SK-N-SH treated with all-trans-retinoic acid at 6 μM for 48 hours (cell line): ENCODE measurements at regions not wholly inside any gene's neighbourhood (a gene's known extent, or its start where the extent isn't known, plus 50 kb on each side); places are given as distances from the start of the nearest gene placed in this dataset.

Experiments used
- ATAC-seq: fragments of 200-7000 bp; cut with Tn5 transposase; 3 replicates; pipeline ENCODE4 v1.9.1; 2020; ENCODE audit warnings: mild to moderate bottlenecking, moderate library complexity
- ARNTL ChIP-seq: fragments of 450-650 bp; formaldehyde crosslinking; IDR thresholded peaks from 2 replicates; pipeline ENCODE4 v1.5.0; 2020; ENCODE audit warnings: low read depth, mild to moderate bottlenecking, moderate library complexity, borderline replicate concordance
- BACH2 ChIP-seq: fragments of 250-450 bp; sonication (Bioruptor Pico); IDR thresholded peaks from 2 replicates; pipeline ENCODE4 v1.9.0; 2021; ENCODE audit warnings: mild to moderate bottlenecking, borderline replicate concordance
- CSDC2 ChIP-seq: fragments of 250-450 bp; sonication (Bioruptor Pico); IDR thresholded peaks from 2 replicates; pipeline ENCODE4 v1.5.0; 2020; ENCODE audit warnings: mild to moderate bottlenecking, moderate library complexity
- ESRRG ChIP-seq: fragments of 250-450 bp; sonication (Bioruptor Pico); IDR thresholded peaks from 2 replicates; pipeline ENCODE4 v1.6.1; 2021; ENCODE audit warnings: mild to moderate bottlenecking
- ISL1 ChIP-seq: fragments of 250-450 bp; sonication (Bioruptor Pico); IDR thresholded peaks from 2 replicates; pipeline ENCODE4 v2.1.2; 2022; ENCODE audit warnings: mild to moderate bottlenecking, moderate library complexity
- OSR1 ChIP-seq: fragments of 250-450 bp; sonication (Bioruptor Pico); IDR thresholded peaks from 2 replicates; pipeline ENCODE4 v1.8.0; 2022; ENCODE audit warnings: moderate library complexity, mild to moderate bottlenecking, inconsistent platforms
- RARB ChIP-seq: fragments of 250-450 bp; sonication (Bioruptor Pico); IDR thresholded peaks from 2 replicates; pipeline ENCODE4 v1.8.0; 2021; ENCODE audit warnings: mild to moderate bottlenecking, moderate library complexity
- SNAI2 ChIP-seq: fragments of 250-450 bp; sonication (Bioruptor Pico); IDR thresholded peaks from 2 replicates; pipeline ENCODE4 v1.5.0; 2020; ENCODE audit warnings: mild to moderate bottlenecking, moderate library complexity
- TCF4 ChIP-seq: fragments of 250-450 bp; sonication (Bioruptor Pico); IDR thresholded peaks from 2 replicates; pipeline ENCODE4 v1.8.0; 2021; ENCODE audit warnings: mild to moderate bottlenecking, moderate library complexity, borderline replicate concordance
- TOX ChIP-seq: fragments of 250-450 bp; sonication (Bioruptor Pico); IDR thresholded peaks from 2 replicates; pipeline ENCODE4 v1.8.0; 2021; ENCODE audit warnings: mild to moderate bottlenecking, moderate library complexity, borderline replicate concordance
- ZC3H10 ChIP-seq: fragments of 250-450 bp; sonication (Bioruptor Pico); IDR thresholded peaks from 2 replicates; pipeline ENCODE4 v1.5.1; 2021; ENCODE audit warnings: mild to moderate bottlenecking, moderate library complexity
- ZFP30 ChIP-seq: fragments of 450-650 bp; formaldehyde crosslinking; IDR thresholded peaks from 2 replicates; pipeline ENCODE4 v1.5.0; 2022; ENCODE audit warnings: mild to moderate bottlenecking, moderate library complexity
- ZNF70 ChIP-seq: fragments of 450-650 bp; formaldehyde crosslinking; IDR thresholded peaks from 2 replicates; pipeline ENCODE4 v1.5.0; 2020; ENCODE audit warnings: mild to moderate bottlenecking, moderate library complexity
- ZNF8 ChIP-seq: fragments of 450-650 bp; formaldehyde crosslinking; IDR thresholded peaks from 2 replicates; pipeline ENCODE4 v1.5.0; 2020; ENCODE audit warnings: mild to moderate bottlenecking, moderate library complexity
- TF ChIP-seq, protein P1 (sequence below): fragments of 250-450 bp; sonication (Bioruptor Pico); IDR thresholded peaks from 2 replicates; pipeline ENCODE4 v1.5.1; 2020; ENCODE audit warnings: low read depth, mild to moderate bottlenecking, moderate library complexity
- TF ChIP-seq, protein P2 (sequence below): fragments of 250-450 bp; sonication (Bioruptor Pico); IDR thresholded peaks from 2 replicates; pipeline ENCODE4 v1.8.0; 2020; ENCODE audit warnings: mild to moderate bottlenecking, moderate library complexity, borderline replicate concordance
- TF ChIP-seq, protein P3 (sequence below): fragments of 250-450 bp; sonication (Bioruptor Pico); IDR thresholded peaks from 2 replicates; pipeline ENCODE4 v1.8.0; 2021; ENCODE audit warnings: low read depth, mild to moderate bottlenecking, moderate library complexity, borderline replicate concordance
- TF ChIP-seq, protein P4 (sequence below): fragments of 250-450 bp; sonication (Bioruptor Pico); IDR thresholded peaks from 2 replicates; pipeline ENCODE4 v1.5.0; 2020; ENCODE audit warnings: mild to moderate bottlenecking, moderate library complexity

DNA sequence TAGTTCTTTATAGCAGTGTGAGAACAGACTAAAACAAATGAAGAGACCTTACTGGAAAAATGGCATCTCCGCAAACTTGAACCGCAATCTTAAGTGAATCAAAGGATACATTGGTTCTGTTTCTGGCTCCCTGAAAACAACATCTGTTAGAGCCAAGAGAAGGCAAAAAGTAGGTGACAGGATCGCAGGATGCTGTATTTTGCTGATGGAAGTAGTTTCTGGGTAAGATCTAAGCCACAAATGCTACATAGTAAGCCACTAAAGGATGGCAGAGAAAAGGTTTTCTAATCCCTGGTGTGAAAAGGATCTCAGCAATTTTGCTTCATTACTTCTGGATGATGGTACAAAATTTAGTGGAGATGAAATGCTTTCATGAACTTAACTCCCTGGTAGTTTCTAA is 63.3 kb upstream of the HTR4 start:
- ATAC-seq, result no peak
- no peak for TF ChIP-seq ARNTL
- TF ChIP-seq ZC3H10, result no peak
- TF ChIP-seq ZFP30 (CRISPR knock-in tag), result no peak
- no peak for TF ChIP-seq TOX (CRISPR knock-in tag)
- TF ChIP-seq SNAI2, result no peak
- no peak for TF ChIP-seq CSDC2 (CRISPR knock-in tag)
- no peak for TF ChIP-seq ZNF8 (CRISPR knock-in tag)

DNA sequence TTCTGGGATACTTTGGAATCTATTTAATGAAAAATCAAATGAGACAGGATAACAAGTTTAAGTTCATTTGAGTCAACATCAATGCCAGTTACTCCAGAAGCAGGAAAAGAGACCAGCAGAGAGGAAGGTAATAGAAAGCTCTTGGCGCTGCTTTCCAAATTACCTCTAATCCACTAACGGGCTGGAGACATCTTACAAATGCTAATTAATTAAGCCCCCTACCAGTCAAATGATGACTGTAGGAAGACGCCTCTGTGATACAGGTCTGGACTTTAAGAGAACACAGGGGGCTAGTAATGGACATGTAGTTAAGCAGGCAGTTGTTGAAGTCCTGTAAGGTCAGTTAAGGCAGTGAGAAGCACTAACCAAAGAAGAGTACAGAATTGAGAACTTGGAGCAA is 65.3 kb upstream of the HTR4 start:
- no peak for ATAC-seq
- TF ChIP-seq TOX (CRISPR knock-in tag) (no peak), ZFP30 (CRISPR knock-in tag) (no peak), SNAI2 (no peak), ARNTL (no peak)

DNA sequence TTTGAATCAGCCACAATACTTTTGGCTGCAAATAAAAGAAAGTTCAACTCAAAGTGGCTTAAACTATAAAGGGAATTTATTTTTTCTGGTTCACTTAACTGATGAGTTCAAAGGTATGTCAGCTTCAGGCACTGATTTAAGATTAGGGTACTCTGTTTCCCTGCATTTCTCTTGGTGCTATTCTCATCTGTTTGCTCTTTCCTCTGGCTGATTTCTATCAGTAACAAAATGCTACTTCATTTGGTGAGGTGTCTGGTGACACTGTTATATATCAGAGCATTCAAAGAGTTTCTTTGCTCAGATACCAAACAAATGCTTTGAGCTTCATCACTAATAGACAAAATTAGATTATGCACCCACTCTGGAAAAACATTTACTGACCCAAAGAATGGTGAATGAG is 65.9 kb upstream of the HTR4 start:
- TF ChIP-seq ZFP30 (CRISPR knock-in tag), result no peak
- peak; percentile 78; the same call in 1 of the 2 replicates for TF ChIP-seq TCF4 (CRISPR knock-in tag)
- TF ChIP-seq ISL1, result peak; percentile 88
- TF ChIP-seq ZC3H10, result no peak
- no peak for TF ChIP-seq TOX (CRISPR knock-in tag)
- TF ChIP-seq, protein P1, sequence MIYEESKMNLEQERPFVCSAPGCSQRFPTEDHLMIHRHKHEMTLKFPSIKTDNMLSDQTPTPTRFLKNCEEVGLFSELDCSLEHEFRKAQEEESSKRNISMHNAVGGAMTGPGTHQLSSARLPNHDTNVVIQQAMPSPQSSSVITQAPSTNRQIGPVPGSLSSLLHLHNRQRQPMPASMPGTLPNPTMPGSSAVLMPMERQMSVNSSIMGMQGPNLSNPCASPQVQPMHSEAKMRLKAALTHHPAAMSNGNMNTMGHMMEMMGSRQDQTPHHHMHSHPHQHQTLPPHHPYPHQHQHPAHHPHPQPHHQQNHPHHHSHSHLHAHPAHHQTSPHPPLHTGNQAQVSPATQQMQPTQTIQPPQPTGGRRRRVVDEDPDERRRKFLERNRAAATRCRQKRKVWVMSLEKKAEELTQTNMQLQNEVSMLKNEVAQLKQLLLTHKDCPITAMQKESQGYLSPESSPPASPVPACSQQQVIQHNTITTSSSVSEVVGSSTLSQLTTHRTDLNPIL (CRISPR knock-in tag), result peak; percentile 30; the same call in 1 of the 2 replicates
- TF ChIP-seq, protein P2, sequence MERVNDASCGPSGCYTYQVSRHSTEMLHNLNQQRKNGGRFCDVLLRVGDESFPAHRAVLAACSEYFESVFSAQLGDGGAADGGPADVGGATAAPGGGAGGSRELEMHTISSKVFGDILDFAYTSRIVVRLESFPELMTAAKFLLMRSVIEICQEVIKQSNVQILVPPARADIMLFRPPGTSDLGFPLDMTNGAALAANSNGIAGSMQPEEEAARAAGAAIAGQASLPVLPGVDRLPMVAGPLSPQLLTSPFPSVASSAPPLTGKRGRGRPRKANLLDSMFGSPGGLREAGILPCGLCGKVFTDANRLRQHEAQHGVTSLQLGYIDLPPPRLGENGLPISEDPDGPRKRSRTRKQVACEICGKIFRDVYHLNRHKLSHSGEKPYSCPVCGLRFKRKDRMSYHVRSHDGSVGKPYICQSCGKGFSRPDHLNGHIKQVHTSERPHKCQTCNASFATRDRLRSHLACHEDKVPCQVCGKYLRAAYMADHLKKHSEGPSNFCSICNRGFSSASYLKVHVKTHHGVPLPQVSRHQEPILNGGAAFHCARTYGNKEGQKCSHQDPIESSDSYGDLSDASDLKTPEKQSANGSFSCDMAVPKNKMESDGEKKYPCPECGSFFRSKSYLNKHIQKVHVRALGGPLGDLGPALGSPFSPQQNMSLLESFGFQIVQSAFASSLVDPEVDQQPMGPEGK, result peak; percentile 23; the same call in 1 of the 2 replicates
- TF ChIP-seq, all 23 proteins: peak for 4
- no peak for ATAC-seq

DNA sequence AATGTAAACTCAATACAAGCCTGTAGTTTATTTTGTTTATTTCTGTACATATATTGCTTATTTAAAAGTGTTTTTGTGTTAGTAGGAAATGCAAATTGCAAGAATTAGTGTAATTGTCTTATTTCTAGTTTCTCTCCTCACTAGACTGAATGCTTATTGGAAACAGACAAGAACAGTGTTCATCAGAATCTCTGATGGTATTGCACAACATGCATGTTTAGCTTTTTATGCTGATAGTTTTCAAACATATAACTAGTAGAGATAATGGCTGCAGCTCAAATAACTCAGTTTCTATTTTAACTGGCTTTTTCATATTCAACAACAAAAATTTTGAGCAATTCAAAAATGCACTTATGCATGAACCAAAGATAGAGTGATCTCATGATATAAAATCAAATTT is 68.8 kb upstream of the HTR4 start:
- ATAC-seq, result no peak

DNA sequence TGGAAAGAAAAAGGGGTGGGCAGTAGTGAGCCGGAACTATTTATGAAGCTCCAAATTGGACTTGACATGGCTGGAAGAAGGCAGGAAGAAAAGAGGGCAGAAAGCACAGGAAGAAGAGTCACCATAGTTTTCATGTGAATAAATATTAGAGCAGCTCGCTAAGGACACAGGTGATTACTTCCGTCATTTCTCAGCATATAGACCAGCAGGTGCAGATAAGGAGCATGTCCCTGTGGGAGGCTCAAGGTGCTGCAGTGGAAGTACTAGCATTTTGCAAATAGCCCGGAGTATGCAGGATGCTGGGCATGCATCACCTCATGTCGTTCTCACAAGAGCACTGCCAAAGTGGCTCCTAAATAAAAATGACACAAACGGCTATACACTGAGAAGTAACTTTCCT is 71.3 kb upstream of the HTR4 start:
- ATAC-seq, result no peak
- no peak for TF ChIP-seq TCF4 (CRISPR knock-in tag)
- TF ChIP-seq BACH2 (CRISPR knock-in tag), result no peak
- TF ChIP-seq, all 23 proteins: peak for 0

More for the DNA sequence above, 68.8 kb upstream of the HTR4 start:
- TF ChIP-seq, protein P2, result no peak
- TF ChIP-seq ISL1, result no peak
- no peak for TF ChIP-seq CSDC2 (CRISPR knock-in tag)

DNA sequence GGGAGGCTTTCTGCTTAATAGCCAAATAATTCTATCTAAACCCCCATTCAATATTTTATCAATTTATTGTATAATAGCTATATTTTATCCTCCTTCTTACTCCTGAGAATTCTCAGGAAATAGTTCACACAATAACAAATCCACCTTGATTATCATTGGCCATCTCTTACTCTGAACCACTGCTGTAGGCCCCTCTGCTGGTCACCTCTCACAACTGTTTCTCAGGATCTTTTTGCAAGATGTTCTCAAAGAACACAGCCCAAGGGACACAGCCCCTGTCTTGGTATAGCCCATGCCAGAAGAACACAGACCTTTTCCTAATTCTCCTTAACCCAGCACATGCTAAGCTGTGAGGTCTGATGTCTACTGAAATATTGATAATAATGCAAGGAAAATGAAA is 74.9 kb upstream of the HTR4 start:
- 0 out of 3 replicates have a peak, but pooled peaks have one; percentile 15 for ATAC-seq
- no peak for TF ChIP-seq TOX (CRISPR knock-in tag)
- TF ChIP-seq TCF4 (CRISPR knock-in tag), result no peak
- TF ChIP-seq ZFP30 (CRISPR knock-in tag), result no peak
- no peak for TF ChIP-seq OSR1 (CRISPR knock-in tag)
- TF ChIP-seq, protein P3, sequence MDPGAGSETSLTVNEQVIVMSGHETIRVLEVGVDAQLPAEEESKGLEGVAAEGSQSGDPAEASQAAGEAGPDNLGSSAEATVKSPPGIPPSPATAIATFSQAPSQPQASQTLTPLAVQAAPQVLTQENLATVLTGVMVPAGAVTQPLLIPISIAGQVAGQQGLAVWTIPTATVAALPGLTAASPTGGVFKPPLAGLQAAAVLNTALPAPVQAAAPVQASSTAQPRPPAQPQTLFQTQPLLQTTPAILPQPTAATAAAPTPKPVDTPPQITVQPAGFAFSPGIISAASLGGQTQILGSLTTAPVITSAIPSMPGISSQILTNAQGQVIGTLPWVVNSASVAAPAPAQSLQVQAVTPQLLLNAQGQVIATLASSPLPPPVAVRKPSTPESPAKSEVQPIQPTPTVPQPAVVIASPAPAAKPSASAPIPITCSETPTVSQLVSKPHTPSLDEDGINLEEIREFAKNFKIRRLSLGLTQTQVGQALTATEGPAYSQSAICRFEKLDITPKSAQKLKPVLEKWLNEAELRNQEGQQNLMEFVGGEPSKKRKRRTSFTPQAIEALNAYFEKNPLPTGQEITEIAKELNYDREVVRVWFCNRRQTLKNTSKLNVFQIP, result no peak
- TF ChIP-seq BACH2 (CRISPR knock-in tag), result no peak
- no peak for TF ChIP-seq ZNF70 (CRISPR knock-in tag)
- no peak for TF ChIP-seq ESRRG (CRISPR knock-in tag)
- TF ChIP-seq ZNF8 (CRISPR knock-in tag), result no peak
- no peak for TF ChIP-seq RARB (CRISPR knock-in tag)
- TF ChIP-seq, protein P1 (CRISPR knock-in tag), result no peak
- TF ChIP-seq SNAI2, result no peak
- no peak for TF ChIP-seq ARNTL
- TF ChIP-seq, protein P2, result no peak
- TF ChIP-seq, protein P4, sequence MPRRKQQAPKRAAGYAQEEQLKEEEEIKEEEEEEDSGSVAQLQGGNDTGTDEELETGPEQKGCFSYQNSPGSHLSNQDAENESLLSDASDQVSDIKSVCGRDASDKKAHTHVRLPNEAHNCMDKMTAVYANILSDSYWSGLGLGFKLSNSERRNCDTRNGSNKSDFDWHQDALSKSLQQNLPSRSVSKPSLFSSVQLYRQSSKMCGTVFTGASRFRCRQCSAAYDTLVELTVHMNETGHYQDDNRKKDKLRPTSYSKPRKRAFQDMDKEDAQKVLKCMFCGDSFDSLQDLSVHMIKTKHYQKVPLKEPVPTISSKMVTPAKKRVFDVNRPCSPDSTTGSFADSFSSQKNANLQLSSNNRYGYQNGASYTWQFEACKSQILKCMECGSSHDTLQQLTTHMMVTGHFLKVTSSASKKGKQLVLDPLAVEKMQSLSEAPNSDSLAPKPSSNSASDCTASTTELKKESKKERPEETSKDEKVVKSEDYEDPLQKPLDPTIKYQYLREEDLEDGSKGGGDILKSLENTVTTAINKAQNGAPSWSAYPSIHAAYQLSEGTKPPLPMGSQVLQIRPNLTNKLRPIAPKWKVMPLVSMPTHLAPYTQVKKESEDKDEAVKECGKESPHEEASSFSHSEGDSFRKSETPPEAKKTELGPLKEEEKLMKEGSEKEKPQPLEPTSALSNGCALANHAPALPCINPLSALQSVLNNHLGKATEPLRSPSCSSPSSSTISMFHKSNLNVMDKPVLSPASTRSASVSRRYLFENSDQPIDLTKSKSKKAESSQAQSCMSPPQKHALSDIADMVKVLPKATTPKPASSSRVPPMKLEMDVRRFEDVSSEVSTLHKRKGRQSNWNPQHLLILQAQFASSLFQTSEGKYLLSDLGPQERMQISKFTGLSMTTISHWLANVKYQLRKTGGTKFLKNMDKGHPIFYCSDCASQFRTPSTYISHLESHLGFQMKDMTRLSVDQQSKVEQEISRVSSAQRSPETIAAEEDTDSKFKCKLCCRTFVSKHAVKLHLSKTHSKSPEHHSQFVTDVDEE, result no peak
